RWPE1 (cell line): ENCODE measurements at regions not wholly inside any gene's neighbourhood (a gene's known extent, or its start where the extent isn't known, plus 50 kb on each side); places are given as distances from the start of the nearest gene placed in this dataset.
A peak's percentile ranks its signal among the peaks of the same experiment; 100 is the strongest.

ENCODE experiments used
- CTCF ChIA-PET: fragments of 350-600 bp; sonication (Branson Sonifier 250); formaldehyde crosslinking; extraction: SDS; loops from one replicate; lab custom pipeline; 2021; lab: Yijun Ruan, JAX
- POLR2A ChIA-PET: fragments of 400-600 bp; formaldehyde crosslinking; extraction: SDS; loops from one replicate; lab custom pipeline; 2020; ENCODE audit warnings: antibody characterized with exemption; ENCODE audit not compliant: low non-redundant PET; lab: Yijun Ruan, JAX
- DNase-seq: peaks from one replicate; pipeline ENCODE4 v3.0.0; 2012; ENCODE audit warnings: low spot score
- H3K27ac ChIP-seq: fragments of 450-650 bp; 2 replicates; pipeline ENCODE4 v1.5.1; 2017
- TF ChIP-seq, protein P1 (sequence below): fragments of 450-650 bp; conservative IDR thresholded peaks from 2 replicates; pipeline ENCODE4 v1.5.1; 2017; ENCODE audit warnings: low read depth, mild to moderate bottlenecking

DNA sequence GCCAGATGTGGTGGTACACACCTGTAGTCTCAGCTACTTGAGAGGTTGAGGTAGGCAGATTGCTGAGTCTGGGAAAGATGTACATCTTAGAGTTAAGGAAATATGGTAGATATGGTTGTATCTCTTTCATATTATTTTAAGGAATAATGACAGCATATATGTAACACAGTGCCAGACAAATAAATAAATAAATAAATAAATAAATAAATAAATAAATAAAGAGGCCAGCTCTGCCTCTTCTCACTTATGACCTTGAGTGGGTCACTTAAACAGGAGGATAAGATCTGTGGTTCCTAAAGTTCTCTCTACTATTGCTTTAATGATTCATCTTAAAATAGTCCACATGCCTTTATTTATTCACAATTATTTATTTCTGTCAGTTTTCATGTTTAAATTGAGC, 890.9 kb upstream of the TENM4 start:
- no peak for DNase-seq
- H3K27ac ChIP-seq = no peak overlapping the region
- CTCF ChIA-PET = interaction anchor here (0.6 kb wide), 1 partner anchor 23 kb away, joined by 6 read pairs; no protein-coding TSS in a partner anchor

DNA sequence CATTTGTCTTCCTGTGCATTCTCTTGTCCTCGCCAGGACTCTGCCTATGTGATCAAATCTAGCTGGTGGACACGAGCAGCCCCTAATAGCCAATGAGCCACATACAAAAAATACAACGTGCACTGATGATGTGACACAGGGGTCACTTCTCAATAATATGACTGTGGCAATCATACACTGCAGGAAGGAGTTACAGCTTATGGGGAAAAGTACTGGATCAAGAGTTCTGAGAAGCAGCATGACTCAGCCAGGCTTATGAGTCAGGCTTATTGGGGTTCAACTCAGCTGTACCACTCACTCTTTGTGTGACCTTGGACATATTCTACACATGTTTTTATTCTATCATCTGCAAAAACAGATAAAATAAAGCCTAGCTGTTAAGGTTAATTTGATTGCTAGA, 889.4 kb upstream of the TENM4 start:
- CTCF ChIA-PET = interaction anchor here (1.1 kb wide), 1 partner anchor 15 kb away, joined by 3 read pairs; no protein-coding TSS in a partner anchor
- DNase-seq = peak; percentile 8
- TF ChIP-seq, protein P1, sequence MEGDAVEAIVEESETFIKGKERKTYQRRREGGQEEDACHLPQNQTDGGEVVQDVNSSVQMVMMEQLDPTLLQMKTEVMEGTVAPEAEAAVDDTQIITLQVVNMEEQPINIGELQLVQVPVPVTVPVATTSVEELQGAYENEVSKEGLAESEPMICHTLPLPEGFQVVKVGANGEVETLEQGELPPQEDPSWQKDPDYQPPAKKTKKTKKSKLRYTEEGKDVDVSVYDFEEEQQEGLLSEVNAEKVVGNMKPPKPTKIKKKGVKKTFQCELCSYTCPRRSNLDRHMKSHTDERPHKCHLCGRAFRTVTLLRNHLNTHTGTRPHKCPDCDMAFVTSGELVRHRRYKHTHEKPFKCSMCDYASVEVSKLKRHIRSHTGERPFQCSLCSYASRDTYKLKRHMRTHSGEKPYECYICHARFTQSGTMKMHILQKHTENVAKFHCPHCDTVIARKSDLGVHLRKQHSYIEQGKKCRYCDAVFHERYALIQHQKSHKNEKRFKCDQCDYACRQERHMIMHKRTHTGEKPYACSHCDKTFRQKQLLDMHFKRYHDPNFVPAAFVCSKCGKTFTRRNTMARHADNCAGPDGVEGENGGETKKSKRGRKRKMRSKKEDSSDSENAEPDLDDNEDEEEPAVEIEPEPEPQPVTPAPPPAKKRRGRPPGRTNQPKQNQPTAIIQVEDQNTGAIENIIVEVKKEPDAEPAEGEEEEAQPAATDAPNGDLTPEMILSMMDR = no peak
- POLR2A ChIA-PET = no interaction called here
- no peak overlapping the region for H3K27ac ChIP-seq

More for the DNA sequence above, 890.9 kb upstream of the TENM4 start:
- TF ChIP-seq, protein P1 = no peak
- POLR2A ChIA-PET = no interaction called here

DNA sequence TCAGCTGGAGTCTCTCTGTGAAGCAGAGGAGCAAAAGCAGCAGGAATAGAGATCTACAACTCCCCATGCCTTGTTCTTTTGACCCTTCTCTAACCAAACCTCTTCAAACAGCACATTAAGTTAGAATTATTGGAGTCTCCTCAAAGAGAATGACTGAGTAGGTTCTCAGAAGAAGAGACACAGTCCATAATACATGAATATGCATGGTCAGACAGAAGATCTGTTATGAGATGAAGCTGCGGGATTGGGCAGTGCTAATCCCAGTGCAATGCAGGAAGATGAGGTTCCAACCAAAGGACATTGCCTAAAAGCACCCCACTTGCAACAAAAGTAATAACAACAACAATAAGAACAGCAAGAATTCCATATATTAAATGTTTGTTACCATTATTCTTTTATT, 887.9 kb upstream of the TENM4 start:
- TF ChIP-seq, protein P1 = no peak
- CTCF ChIA-PET = interaction anchor here (0.6 kb wide), 1 partner anchor 21 kb away, joined by 3 read pairs; no protein-coding TSS in a partner anchor
- H3K27ac ChIP-seq = no peak overlapping the region
- POLR2A ChIA-PET = no interaction called here
- DNase-seq = no peak

DNA sequence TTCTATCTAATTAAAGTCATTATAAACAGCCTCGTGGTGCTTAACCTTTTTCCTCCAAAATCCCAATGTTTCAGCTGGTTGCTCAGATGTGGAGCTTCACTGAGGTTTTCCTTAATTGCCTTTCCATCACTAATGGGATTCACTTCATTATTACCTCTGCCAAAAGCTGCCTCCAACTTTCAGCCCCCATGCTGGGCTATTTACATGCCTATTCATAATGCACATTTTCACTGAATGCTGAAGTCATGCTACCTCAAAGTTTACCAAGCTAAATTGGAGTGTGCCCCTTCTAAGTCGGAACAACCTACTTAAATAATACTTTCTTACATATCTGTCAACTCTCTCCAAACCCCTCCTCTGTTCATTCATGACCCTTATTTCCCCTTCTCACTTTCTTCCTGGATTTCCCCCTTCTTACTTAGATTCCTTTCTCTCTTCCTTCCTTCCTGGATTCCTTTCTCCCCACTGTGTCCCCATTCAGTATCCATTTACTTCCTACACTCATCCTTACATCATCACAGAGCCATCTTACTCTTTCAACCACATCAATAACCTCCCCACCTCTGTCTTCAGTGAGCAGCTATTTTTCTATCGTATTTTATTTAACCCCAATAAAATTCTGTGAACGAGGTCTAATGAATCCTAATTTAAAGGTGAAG, 887.3 kb upstream of the TENM4 start:
- ChIA-PET CTCF (no interaction called here), POLR2A (no interaction called here)
- no peak for DNase-seq
- no peak overlapping the region for H3K27ac ChIP-seq
- TF ChIP-seq, protein P1 = no peak

DNA sequence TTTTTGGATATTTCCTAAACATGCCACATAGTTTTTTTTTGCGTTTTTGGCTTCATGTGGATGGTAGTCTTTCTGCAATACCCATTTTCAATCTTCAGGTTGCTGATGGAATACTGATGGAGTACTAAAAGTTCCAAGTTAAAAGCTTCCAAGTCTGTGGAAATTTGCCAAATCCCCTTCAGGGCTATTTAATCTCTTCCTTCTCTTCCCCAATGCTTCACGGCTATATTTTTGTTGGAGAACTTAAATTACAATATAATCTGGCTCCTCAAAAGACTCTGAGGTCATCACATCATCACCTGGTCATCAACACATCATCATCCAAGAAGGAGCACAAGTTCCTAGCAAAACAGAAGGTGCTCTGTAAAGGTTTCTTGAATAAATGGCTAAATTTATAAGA, 881.0 kb upstream of the TENM4 start:
- POLR2A ChIA-PET = no interaction called here
- no peak overlapping the region for H3K27ac ChIP-seq
- DNase-seq = no peak
- CTCF ChIA-PET = no interaction called here
- TF ChIP-seq, protein P1 = no peak

DNA sequence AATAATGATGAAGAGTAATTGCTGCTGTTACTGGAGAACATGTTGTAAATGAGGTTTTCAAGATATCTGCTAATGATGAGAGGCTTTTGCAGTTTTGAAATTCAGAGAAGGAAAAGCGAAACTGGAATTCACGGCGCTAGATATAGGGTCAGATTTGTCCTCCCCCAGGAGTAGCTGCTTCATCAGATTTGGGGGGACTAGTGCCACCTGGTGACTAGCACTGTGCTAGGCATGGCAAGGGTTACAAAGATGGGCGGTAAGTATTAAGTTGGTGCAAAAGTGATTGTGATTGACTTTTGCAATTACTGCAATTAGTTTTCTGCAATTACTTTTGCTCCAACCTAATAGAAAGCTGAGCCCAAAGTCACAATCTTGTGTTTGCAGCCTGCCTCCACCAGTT, 879.9 kb upstream of the TENM4 start:
- POLR2A ChIA-PET = no interaction called here
- CTCF ChIA-PET = no interaction called here
- H3K27ac ChIP-seq = no peak overlapping the region
- DNase-seq = no peak
- TF ChIP-seq, protein P1 = no peak
